ENCODE measurements at regions not wholly inside any gene's neighbourhood (a gene's known extent, or its start where the extent isn't known, plus 50 kb on each side); places are given as distances from the start of the nearest gene placed in this dataset.
"Not testable (repeated sequence)": the region's sequence is repeated elsewhere in the genome, so short reads cannot be mapped to it uniquely, and the experiment has no call there.

- not testable (repeated sequence) for TF ChIP-seq MXI1 (IDR thresholded peaks at IDR 0.05; ENCODE audit: low read depth, low read length); EP300 (IDR thresholded peaks at IDR 0.05; ENCODE audit: borderline replicate concordance in 1 of 2, low read depth in 1 of 2, low read length in 1 of 2)
- TF ChIP-seq, protein P1, sequence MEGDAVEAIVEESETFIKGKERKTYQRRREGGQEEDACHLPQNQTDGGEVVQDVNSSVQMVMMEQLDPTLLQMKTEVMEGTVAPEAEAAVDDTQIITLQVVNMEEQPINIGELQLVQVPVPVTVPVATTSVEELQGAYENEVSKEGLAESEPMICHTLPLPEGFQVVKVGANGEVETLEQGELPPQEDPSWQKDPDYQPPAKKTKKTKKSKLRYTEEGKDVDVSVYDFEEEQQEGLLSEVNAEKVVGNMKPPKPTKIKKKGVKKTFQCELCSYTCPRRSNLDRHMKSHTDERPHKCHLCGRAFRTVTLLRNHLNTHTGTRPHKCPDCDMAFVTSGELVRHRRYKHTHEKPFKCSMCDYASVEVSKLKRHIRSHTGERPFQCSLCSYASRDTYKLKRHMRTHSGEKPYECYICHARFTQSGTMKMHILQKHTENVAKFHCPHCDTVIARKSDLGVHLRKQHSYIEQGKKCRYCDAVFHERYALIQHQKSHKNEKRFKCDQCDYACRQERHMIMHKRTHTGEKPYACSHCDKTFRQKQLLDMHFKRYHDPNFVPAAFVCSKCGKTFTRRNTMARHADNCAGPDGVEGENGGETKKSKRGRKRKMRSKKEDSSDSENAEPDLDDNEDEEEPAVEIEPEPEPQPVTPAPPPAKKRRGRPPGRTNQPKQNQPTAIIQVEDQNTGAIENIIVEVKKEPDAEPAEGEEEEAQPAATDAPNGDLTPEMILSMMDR (IDR thresholded peaks at IDR 0.05): not testable (repeated sequence)
These were observed 471.6 kb upstream of the MEIS1 start for GRCh38 chr2:65963303-65963702.
